ENCODE measurements at regions not wholly inside any gene's neighbourhood (a gene's known extent, or its start where the extent isn't known, plus 50 kb on each side); places are given as distances from the start of the nearest gene placed in this dataset.

DNA sequence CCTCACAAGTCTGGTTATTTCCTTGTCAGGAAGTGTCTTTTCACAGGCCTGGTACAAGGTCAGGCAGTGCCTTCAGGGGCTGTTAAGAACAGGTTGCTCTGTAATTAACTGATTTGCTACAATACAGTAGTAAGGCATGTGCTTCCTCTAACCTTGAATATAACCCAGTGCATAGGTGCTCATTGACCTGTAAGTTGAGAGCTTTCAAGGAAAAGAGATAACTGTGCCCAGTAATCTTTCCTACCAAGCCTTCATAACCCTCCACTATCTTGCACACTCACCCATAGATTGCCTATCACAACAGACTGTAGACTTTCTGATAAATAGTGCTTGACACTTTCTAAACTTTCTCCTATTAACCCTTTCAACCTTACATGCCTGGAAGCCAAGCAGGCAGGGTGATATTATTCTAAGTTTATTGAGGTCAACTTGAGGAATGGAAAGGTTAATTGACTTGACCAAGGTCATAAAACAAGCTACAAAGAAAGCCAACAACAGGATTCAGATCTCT, 148.1 kb downstream of the PPARGC1A start:
- no peak for DNase-seq (ENCODE audit: low read depth in 2 of 2)

DNA sequence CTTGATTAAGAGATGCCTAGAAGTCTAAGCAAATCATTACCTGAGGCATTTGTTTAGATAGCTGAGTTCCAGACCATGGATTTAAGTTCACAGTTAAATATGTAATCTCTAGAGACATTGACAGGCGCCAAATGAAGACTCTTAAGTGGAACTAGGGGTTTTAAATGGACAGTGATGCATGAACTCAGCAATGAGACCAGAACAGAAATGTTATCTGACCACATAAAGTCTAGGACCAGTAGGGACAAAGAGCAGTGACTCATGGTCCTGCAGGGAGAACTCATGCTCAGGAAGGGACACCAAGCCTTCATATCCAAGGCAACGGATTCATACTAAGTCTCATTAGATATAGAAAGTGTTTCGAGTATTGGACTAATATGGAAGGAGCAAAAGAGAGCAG, 152.3 kb downstream of the PPARGC1A start:
- DNase-seq (ENCODE audit: low read depth in 2 of 2): no peak

DNA sequence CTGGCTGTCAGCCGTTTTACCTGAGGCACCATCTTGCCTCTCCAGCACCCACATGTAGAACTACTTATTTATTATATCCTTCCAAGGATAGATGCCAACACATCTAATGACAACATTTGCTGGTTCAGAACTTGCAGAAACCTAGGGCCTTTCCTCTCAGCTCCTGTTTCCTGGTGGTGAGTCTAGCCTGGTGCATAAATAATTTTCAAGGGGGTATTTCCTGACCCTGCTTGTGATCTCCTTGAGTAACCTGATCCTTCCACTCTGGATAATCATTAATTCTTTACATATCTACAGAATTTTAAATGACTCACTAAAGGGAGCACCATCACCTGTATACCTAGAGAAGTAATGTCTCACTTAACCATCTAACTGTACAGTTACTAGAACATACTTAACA, 153.4 kb downstream of the PPARGC1A start:
- no peak for DNase-seq (ENCODE audit: low read depth in 2 of 2)

DNA sequence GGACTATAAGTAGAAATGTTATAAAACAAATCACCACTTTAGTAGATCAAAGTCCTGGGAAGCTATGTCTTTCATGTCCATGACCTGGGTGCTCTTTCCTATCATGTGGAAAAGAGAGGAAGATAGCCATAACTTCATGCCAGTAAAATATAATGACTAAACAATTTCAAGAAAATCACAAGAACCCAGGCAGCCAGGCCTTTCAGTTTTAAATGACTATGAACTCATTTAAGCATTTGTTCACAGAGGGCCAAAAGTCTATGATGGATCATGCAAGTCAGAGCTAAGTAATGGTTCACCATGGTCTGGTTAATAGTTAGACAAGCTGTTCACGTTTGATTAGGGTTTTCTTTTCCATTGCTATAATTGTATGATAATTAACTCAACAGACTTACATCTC, 155.8 kb downstream of the PPARGC1A start:
- DNase-seq (ENCODE audit: low read depth in 2 of 2): no peak

DNA sequence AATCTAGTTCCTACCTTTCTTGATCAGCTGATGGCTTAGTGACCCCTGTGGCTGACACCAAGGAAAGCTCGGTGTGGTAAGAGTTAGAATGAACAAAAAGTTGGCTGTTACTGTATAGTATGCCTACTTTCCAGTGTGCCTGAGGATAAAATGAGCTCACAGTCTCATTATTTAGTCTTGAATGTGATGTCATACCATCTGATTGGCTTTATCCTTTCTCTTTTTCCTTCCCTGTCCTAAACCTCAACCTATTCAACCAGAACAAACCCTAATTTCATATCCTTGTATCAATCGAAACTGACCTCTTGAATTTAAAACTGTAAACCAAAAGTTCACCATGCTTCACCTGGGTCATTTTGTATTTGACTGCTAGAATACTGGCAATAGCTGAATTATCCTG, 156.4 kb downstream of the PPARGC1A start:
- no peak for DNase-seq (ENCODE audit: low read depth in 2 of 2)

DNA sequence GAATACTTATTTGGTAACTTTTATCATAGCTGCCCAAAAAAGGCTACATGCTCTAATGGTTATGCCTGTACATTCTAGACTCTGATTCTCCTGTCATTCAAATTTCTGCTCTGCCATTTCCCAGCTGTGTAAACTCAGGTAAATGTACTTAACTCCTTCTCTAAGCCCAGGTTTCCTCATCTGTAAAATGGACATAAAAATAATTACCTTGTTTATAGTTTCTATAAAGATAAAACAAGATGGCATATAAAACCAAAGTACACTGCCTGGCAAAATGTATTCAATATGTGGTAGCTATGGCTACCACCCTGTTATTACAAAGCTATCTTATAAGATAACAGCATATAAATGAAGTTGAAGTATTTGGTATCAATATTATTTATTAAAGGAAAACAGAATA, 158.8 kb downstream of the PPARGC1A start:
- DNase-seq (ENCODE audit: low read depth in 2 of 2): no peak

DNA sequence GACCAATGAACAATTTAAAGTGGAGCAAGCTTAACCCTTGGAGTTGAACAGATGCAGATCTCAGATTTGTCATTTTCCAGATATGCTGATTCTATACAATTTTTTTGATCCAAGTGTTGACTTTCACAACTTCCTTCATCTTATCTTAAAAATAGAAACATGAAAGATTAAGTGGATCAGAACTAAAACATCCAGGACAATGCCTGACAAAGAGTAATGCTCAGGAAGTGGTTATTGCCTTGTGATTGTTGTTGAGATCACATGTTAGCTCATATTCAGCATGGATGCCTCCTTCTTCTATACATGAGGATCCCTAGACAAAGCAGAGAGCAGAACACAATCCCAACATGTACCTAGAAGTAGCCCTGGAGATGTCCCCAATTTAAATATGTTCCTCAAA, 160.9 kb downstream of the PPARGC1A start:
- DNase-seq (ENCODE audit: low read depth in 2 of 2): no peak

DNA sequence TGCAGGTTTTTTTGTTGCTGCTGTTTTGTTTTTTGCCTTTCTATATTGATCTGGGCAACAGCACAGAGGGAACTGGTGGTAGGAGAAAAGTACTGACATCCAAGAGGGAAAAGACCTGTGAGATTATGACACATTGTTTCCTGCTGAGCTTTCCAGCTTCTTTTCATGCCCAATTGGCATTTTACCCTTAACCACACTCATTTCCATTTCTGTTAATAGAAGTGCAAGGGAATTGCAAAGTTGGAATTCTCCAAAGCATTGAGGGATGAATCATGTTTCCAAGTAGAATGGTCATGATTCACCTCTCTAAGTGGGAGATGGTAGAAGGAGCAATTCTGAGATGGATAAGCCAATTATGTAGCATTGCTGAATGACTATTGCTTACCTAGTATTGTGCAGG, 161.5 kb downstream of the PPARGC1A start:
- no peak for DNase-seq (ENCODE audit: low read depth in 2 of 2)

DNA sequence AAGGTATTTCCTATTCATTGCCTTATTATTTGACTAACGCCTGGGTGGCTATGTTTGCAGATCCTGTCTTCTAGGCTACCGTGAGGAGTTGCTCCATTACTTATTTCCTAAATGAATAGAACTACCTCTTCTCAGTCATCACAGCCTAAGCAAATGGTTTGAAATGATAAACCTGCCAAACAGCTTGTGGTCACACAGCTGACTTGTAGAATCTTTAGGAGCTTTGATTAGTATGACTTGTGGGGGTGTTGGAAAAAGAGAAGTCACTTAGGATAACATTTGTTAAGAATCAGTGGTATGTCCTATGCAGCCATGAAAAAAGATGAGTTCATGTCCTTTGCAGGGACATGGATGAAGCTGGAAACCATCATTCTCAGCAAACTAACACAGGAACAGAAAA, 169.3 kb downstream of the PPARGC1A start:
- DNase-seq (ENCODE audit: low read depth in 2 of 2): no peak

DNA sequence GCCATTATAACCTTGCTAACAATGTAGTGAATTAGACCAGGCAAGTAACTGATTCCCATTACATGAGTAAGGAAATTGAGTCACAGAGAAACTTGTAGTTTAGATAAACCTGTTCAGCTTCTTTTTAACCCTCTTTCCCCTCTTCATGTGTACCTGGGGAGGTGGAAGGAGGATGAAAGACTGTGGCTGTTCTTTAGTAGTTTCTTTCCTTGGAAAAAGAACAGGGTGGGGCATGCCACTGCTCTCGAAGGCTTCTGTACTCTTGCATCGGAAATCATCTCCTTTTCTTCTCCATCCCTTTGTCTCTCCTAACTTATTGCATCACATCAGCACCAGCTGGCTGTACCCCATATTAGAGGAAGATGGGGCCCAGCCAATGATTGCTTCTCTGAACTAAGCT, 171.4 kb downstream of the PPARGC1A start:
- DNase-seq (ENCODE audit: low read depth in 2 of 2): no peak

DNA sequence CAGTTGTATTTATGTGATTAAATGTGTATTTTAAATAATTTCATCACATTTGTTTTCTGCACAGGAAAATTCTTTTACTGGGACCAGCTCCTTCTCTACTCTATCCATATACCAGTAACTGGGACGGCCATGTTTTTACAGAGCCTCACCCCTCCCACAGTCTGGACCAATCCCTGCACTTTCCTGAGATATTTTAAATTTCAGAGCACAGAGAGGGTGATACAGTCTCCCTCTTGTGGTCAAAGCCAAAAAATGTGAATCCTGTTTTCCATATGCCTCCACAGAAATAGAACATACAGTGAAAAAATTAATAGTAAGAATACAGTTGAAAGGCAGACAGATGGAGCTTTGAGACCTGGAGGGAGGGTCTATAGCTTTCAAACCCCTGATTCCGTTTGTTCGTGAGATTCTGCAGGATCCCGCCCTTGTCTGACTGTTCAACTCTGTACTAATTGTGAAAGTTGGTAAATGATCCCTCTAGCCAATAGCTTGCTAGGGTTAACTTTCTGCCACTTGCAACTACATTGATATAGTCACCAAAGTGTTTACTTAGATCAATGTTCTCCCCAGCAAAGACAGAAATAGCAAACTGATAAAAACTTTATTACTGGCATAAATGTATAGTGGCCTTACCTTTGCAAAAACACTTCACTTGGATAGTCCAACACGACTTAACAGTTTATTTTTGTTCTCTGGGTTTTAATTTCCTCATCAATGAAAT, 172.2 kb downstream of the PPARGC1A start:
- DNase-seq (ENCODE audit: low read depth in 2 of 2): no peak

DNA sequence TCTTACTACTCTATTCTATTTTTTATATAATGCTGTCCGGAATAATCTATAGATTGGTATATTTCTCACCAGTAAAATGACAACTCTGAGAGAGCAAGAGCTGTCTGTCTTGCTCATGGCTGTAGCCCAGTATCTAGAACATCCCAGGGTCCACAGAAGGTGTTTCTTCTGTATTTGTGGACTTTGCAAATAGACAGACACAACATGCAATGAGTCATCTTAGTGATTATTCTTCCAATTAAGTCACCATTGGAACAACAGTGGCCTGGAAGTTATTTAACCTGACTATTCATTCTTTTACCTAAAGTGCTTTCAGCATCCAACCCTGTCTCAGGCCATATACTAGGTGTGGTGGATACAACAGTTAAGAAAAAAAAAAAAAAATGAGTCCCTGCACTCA, 179.5 kb downstream of the PPARGC1A start:
- DNase-seq (ENCODE audit: low read depth in 2 of 2): no peak

DNA sequence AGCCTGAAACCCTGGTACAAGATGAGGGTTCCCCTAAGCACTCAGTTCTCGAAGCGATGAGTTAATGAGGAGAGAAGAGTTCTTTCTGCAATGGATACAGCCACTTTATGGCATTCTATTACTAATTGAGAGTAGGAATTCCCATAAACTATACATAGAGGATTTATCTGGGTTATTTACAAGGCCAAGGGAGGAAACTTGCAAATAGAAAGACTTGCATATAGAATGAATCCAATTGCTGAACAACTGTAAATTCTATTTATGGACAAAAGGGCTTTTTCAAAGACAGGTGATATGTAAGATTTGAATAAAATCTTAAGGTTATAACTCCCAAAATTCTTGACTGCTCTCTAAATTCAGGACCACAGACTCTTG, 182.2 kb downstream of the PPARGC1A start:
- DNase-seq (ENCODE audit: low read depth in 2 of 2): no peak

DNA sequence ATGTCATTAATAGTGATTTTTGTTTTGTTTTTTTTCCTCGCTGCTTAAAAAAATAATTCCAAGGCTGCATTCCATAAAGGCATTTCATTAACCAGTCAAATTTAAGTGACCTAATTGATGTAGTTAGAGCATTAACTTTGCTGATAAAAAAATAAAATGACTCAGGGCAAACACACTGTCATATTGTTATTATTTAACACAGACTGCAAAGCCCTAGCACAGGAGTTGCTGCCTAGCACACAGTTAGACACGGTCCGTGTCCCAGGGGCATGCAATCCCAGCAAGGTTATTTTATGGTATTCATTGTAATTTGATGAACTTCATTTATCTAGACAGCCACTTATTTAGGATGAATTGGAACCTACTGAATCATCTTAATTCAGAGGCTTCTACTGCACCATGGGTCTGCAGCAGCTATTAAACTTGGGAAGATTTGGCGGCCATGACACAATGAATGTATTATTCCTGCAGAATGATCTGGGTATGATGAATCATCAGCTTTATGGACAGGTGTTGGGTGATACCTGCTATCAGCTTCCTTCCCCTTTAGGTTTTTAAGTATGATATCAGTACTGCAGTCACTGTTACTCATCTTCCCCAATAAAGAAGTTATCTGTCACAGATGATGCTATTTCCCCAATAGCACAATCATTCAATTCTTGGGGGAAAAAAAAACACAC, 182.7 kb downstream of the PPARGC1A start:
- no peak for DNase-seq (ENCODE audit: low read depth in 2 of 2)

DNA sequence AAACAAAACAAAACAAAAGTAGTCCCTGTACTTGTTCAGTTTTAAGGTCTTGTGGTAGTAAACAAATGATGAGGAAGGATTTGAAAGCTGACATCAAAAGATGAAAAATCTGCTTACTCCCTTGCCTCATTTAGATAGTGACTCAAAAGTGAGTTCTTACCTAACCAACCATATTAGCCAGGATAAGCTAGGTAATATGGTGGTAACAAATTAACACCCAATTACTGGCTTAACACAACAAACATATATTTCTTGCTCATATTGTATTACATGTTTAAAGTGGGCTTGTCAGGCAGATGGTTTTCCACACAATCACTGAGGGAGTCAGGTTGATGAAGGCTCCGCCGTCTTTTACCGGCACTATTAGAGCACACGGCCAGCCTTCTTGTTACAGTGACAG, 189.7 kb downstream of the PPARGC1A start:
- DNase-seq (ENCODE audit: low read depth in 2 of 2): no peak

DNA sequence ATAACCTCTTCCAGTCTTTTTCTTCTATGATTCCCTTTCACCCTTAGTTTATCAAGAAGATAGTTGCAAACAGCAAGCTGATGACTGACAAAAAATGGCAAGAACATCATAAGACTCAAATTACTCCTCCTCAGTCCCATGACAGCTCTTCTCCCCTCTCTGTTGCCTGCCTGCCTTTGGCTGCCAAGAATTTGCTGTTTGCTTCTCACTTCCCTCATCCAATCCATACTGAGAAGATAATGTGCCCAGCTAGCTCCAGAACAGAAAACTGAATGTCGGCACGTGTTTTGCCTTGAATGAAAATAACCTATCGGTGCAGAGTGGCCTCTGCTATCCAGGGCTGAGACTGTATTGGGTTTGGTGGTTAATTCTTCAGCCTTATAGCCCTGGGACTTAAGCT, 192.1 kb downstream of the PPARGC1A start:
- DNase-seq (ENCODE audit: low read depth in 2 of 2): no peak

DNA sequence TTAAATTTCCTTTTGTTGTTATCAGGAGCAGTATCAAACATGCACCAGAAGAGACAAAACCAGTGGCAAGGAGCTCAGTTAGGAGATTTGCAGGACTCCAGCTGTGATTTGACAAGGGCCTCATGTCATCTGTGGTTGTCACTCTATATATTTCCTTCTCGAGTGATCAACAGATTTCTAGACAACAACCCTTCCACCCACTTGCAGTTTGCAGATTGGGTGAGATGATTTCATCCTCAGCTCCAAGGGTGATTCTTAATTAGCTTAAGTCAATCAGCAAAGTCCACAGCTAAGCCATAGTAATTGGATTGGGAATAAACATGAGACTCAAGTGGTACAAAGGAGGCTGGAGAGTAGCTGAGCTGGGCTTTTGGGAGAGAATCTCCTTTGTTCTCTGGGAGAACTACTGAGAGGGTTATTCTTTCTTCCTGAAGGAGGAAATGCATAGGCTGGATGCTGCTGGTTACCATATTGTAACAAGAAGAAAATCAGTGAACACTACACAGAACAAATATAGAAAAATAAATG, 192.8 kb downstream of the PPARGC1A start:
- no peak for DNase-seq (ENCODE audit: low read depth in 2 of 2)

DNA sequence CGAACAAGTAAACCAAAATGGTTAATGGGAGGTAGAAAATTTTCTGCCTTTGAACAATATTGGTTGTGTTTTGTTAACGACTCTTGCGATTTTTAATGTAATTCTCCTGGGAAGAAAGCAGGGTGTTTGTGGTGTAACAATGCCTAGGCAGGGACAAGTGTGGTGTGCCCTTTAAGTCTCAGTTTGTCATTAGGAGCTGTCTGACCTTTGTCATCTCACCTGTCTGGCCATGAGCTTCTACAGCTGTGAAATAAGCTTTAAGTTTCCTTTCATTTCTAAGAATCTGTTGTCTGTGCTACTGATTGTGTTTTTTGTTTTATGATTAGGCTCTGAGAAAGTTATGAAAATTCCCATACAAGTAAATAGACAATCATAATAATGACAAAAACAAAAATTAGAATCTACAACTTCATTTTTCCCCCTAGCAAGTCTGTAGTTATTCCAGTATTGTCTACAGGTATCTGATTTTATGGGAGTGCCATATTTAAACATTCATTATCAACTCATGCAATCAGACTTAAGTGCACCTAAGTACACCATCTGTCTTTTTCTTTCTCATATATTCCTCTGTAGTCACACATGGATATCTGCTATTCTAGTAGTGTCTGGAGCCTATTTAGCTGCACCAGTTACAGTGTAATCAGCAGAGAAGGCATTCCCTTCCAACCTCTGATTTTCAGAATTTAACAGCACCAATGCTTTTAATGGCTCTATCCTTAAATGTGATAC, 203.5 kb downstream of the PPARGC1A start:
- no peak for DNase-seq (ENCODE audit: low read depth in 2 of 2)

DNA sequence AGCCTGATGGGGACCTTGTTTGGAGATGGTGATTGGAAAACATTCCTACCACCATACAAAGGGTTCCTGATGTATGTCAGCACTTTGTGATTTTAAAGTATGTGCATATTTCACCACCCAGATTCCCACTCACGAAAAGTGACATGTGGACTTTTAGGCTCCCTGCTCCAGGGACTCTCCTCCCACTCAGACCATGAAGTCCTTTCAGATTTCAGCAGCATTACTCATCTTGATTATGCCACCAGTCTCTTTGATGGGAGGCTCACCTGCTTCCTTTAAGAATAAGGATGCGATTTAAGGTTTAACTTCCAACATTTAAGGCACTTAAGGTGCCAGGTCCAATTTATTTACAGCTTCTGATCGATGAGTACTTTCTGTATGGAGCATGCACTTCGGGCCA, 204.4 kb downstream of the PPARGC1A start:
- no peak for DNase-seq (ENCODE audit: low read depth in 2 of 2)

DNA sequence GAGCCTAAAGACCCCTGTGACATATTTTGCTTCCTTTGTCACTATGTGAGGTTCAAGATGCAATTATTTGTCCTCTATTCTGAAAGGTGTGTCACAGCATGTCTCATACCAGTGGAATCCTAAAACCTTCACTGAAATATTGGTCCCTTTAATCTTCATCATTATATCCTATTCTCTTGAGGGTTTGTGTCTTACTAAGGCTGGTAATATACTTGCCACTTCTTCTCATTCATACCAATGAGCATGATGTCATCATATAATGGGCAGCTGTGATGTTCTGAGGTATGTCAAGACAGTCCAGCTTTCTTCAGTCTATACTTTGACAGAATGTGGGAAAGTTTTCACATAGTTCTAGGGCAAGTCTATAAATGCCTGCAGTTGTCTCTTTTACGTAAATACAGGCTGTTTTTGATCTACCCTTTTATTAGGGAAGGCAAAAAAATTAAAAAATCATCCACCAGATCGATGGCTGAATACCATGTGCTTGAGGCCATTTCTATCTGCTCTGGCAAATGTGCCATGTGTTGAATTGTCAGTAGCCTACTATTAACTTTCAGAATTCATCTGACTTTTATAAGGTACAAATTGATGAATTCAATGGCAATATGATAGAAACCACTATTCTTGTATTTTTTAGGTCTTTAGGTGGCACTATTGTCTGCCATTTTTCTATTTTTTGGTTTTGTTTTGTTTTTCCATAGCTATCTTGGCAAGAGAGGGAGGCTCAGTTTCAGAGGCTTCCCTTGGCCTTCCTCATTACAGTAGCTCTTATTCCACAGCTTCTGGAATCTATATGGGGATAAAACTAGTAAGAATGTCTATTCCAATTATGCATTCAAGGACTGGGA, 209.0 kb downstream of the PPARGC1A start:
- no peak for DNase-seq (ENCODE audit: low read depth in 2 of 2)

DNA sequence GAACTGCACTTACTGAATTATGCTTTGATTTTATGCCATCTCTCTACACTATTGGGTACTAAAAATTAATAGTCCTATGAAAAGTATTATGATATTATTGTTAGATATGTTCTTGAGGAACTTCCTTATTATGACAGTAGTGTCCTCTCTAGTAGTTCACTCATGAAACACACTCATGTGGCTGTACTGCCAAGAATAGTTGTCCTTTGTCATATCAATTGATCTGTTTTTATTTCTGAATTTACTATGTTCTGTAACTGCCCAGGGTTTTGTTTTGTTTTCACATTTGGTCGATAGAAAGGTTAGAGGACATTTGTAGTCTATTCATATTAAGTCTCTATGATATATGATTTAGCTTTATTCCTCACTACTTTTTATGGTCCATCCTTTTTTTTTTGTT, 215.2 kb downstream of the PPARGC1A start:
- DNase-seq (ENCODE audit: low read depth in 2 of 2): no peak

DNA sequence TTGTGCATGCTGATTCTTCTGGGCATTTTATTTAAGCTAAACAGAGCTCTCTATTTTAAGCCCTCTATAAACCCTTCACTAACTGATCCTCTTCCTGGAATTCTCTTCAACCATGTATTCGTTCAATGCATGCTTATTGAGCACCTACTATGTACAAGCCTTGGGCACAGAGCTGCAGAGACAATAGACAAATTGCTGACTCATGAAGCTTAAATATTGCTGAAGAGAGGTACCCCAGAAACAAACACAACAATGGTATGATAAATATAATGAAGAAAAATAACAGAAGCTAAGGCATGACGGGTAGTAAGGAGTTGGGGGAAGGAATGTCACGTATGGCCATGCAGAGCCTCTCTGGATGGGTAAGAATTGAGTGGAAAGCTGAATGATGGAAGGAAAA, 222.2 kb downstream of the PPARGC1A start:
- DNase-seq (ENCODE audit: low read depth in 2 of 2): no peak

All from stimulated activated CD4-positive, alpha-beta T cell treated with anti-CD3 and anti-CD28 coated beads, Interleukin-1b, Interleukin-23, amount 100 ng/mL, for 4 hours (primary cell).